ENCODE measurements at regions not wholly inside any gene's neighbourhood (a gene's known extent, or its start where the extent isn't known, plus 50 kb on each side); places are given as distances from the start of the nearest gene placed in this dataset.

DNA sequence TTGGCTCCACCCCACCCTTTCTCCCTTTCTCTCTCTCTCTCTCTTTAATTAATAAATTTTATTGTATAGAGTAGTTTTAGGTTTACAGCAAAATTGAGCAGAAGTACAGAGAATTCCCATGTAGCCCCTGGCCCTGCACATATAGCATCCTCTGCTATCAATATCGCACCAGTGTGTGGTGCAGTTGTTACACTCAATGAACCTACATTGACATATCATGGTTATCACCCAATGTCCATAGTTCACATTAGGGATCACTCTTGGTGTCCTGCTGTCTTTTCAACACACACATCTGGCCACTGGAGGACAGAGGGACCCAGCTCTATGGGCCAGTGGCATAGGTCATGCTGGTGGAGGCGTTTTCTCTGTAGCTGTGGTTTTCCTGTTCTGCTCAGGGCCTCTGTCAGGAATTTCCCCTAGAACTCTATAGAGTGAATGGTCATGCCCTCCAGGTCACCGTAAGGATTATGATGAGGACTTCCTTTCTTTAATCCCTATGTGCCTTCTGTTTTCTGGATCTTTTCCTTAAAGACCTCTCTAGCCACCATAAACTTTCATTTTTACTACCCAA lies 98.2 kb upstream of the NAV2 start:
- peaks cover 8% of the 10 kb centered on the region; the same call in 1 of the 2 replicates for H3K23me2 ChIP-seq (ENCODE audit: low read depth, low read length)

More for the DNA sequence above, 98.2 kb upstream of the NAV2 start:
- Histone ChIP-seq H3K23ac (ENCODE audit: insufficient read length) (no peak overlapping the region), H3K79me2 (ENCODE audit: control insufficient read depth in 1 of 2, insufficient read depth in 2 of 2, low read length in 2 of 2) (no peaks in the 10 kb centered on the region), H3K4me1 (replicated peaks in 1 of 4; ENCODE audit: control insufficient read depth in 3 of 4, insufficient read depth in 4 of 4, low read length in 3 of 4) (no peaks in the 10 kb centered on the region), H3K4me3 (ENCODE audit: extremely low read depth in 1 of 4, insufficient read depth in 2 of 4, low read depth in 3 of 4, low read length in 4 of 4) (no peak overlapping the region), H3K56ac (replicated peaks; ENCODE audit: insufficient read length, low read depth, low read length) (no peak overlapping the region), H4K20me1 (replicated peaks in 1 of 2; ENCODE audit: control insufficient read depth in 1 of 2, insufficient read depth in 2 of 2, low read length in 2 of 2) (no peaks in the 10 kb centered on the region), H3K4me2 (ENCODE audit: insufficient read depth in 1 of 2, low read depth in 2 of 2, low read length in 2 of 2) (no peak overlapping the region), H3K9ac (replicated peaks in 1 of 4; ENCODE audit: extremely low read depth in 1 of 4, low read depth in 3 of 4, low read length in 3 of 4) (no peak overlapping the region), H3K4ac (replicated peaks; ENCODE audit: insufficient read length, low read depth, low read length) (no peak overlapping the region), H4K5ac (ENCODE audit: insufficient read length, low read depth, low read length) (no peak overlapping the region), H2BK5ac (ENCODE audit: low read depth, low read length) (no peak overlapping the region), H4K91ac (replicated peaks; ENCODE audit: insufficient read length, low read length) (no peak overlapping the region), H2BK120ac (replicated peaks; ENCODE audit: low read depth, low read length) (no peak overlapping the region), H2BK20ac (ENCODE audit: low read length) (no peak overlapping the region), H2BK12ac (ENCODE audit: low read depth, low read length) (no peak overlapping the region), H3K14ac (ENCODE audit: insufficient read length) (no peak overlapping the region), H3K9me3 (ENCODE audit: insufficient read depth in 2 of 2, low read depth in 1 of 2, low read length in 1 of 2) (peaks cover 5 to 7% of the 10 kb centered on the region in 2 experiments; a peak in 2 of 4 replicates), H4K8ac (ENCODE audit: extremely low read depth, insufficient read depth, low read length) (no peak overlapping the region), H2AK5ac (ENCODE audit: low read depth, low read length) (no peak overlapping the region; the same call in 1 of the 2 replicates), H3K36me3 (ENCODE audit: control insufficient read depth in 2 of 4, insufficient read depth in 4 of 4, low read length in 3 of 4) (no peaks in the 10 kb centered on the region), H3K27ac (ENCODE audit: low read depth, low read length) (no peak overlapping the region), H3K18ac (ENCODE audit: extremely low read depth, low read length) (no peak overlapping the region), H2AFZ (ENCODE audit: low read length) (no peak overlapping the region), H2BK15ac (ENCODE audit: low read length) (no peak overlapping the region), H3K27me3 (replicated peaks in 1 of 4; ENCODE audit: control insufficient read depth in 3 of 4, extremely low read depth in 1 of 4, insufficient read depth in 3 of 4, low read length in 3 of 4) (no peaks in the 10 kb centered on the region), H3K79me1 (ENCODE audit: low read depth, low read length) (no peaks in the 10 kb centered on the region)
- CTCF ChIA-PET (ENCODE audit: partially characterized antibody) = interaction anchor here (1.2 to 1.4 kb wide), 2 partner anchors 10 to 18 kb away, joined by 4 read pairs; no protein-coding TSS in a partner anchor
- WGBS, 2 experiments (ENCODE audit: extremely low coverage in 1 of 2, insufficient coverage in 1 of 2, insufficient read length in 1 of 2, insufficient replicate concordance in 2 of 2, low coverage in 1 of 2, low lambda C conversion rate in 2 of 2, missing lambda C conversion rate in 1 of 2) = 91% methylated on average over 3 of the region's 3 CpGs; no CpG with 5 or more reads in 1 of the 2 experiments
- no peak for TF ChIP-seq FOSL1 (IDR thresholded peaks at IDR 0.05; ENCODE audit: insufficient read depth, low read depth, low read length)
- no peak for TF ChIP-seq TEAD4 (IDR thresholded peaks at IDR 0.05; ENCODE audit: low read depth, low read length)
- no peak for TF ChIP-seq NRF1 (IDR thresholded peaks at IDR 0.05; ENCODE audit: low read depth, low read length)
- TF ChIP-seq CTBP2 (IDR thresholded peaks at IDR 0.05; ENCODE audit: borderline replicate concordance, insufficient read depth, insufficient read length, low read length) = no peak
- no peak for TF ChIP-seq CBX8 (IDR thresholded peaks at IDR 0.05; ENCODE audit: borderline replicate concordance, low read depth, low read length)
- TF ChIP-seq JUND (IDR thresholded peaks at IDR 0.05; ENCODE audit: low read length) = no peak
- no peak for TF ChIP-seq SIX5 (IDR thresholded peaks at IDR 0.05; ENCODE audit: low read depth, low read length)
- TF ChIP-seq HDAC2 (IDR thresholded peaks at IDR 0.05; ENCODE audit: borderline replicate concordance in 1 of 2, low read depth in 2 of 2, low read length in 2 of 2) = no peak
- FAIRE-seq (no peak), DNase-seq (ENCODE audit: low read depth in 1 of 2, low spot score in 2 of 2) (no peak)
- POLR2A ChIA-PET (ENCODE audit: partially characterized antibody) = no interaction called here
